HL-60 (cell line): ENCODE measurements at regions not wholly inside any gene's neighbourhood (a gene's known extent, or its start where the extent isn't known, plus 50 kb on each side); places are given as distances from the start of the nearest gene placed in this dataset.

Source experiments
- DNase-seq, 2 experiments: peaks; one replicate each; pipeline ENCODE4 v3.0.0-alpha.2; 2010 to 2020; ENCODE audit warnings: low read depth in 1 of 2, low spot score in 1 of 2
- H3K27ac ChIP-seq: fragments of 250-450 bp; sonication (Bioruptor Pico); replicated peaks from 2 replicates; pipeline ENCODE4 v1.5.1; 2020; ENCODE audit warnings: mild to moderate bottlenecking, moderate library complexity
- H3K27me3 ChIP-seq: fragments of 250-450 bp; sonication (Bioruptor Pico); 2 replicates; pipeline ENCODE4 v1.5.1; 2021; ENCODE audit warnings: mild to moderate bottlenecking, moderate library complexity; ENCODE audit not compliant: insufficient read depth, poor library complexity, severe bottlenecking
- H3K4me3 ChIP-seq: replicated peaks from 2 replicates; pipeline ENCODE4 v1.5.1; 2011; ENCODE audit warnings: mild to moderate bottlenecking, control low read depth, low read length; ENCODE audit not compliant: insufficient read depth
- GABPA ChIP-seq: IDR thresholded peaks from 2 replicates; pipeline ENCODE4 v1.6.1; 2012; ENCODE audit warnings: low read depth
- POLR2AphosphoS5 ChIP-seq: IDR thresholded peaks from 2 replicates; pipeline ENCODE4 v1.6.1; 2012; ENCODE audit warnings: low read depth
- SPI1 ChIP-seq: IDR thresholded peaks from 2 replicates; pipeline ENCODE4 v1.6.1; 2012; ENCODE audit warnings: low read depth, mild to moderate bottlenecking, borderline replicate concordance
- TF ChIP-seq, protein P1 (sequence below): IDR thresholded peaks from one replicate; pipeline ENCODE4 v1.5.1; 2011; ENCODE audit warnings: low read length, control low read depth, inconsistent platforms; ENCODE audit not compliant: insufficient read depth
- TF ChIP-seq, protein P2 (sequence below): IDR thresholded peaks from 2 replicates; pipeline ENCODE4 v1.6.1; 2012; ENCODE audit warnings: low read depth; ENCODE audit not compliant: insufficient replicate concordance

DNA sequence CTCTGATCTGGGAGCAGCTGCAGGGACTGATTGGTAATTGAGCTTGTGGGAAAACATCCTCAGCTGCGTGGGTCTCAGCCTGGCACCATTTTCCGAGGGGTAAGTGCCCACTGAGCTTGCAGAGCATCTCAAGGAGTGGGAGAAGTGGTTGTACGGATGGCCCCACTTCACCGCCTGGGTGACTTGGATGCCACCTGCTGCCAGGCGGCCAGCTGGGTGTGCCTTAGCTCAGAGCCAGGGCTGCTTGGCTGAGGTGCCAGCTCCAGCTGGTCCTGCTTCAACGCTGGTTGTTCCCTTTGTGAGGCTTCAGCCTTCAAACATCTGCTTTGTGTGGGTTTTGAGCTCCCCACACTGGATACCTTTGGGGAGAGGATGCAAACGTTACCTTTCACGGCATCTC, 482.7 kb upstream of the EEF2KMT start:
- Histone ChIP-seq H3K27ac (no peak overlapping the region), H3K4me3 (no peak overlapping the region), H3K27me3 (no peaks in the 10 kb centered on the region)
- no peak for DNase-seq
- TF ChIP-seq SPI1: no peak

DNA sequence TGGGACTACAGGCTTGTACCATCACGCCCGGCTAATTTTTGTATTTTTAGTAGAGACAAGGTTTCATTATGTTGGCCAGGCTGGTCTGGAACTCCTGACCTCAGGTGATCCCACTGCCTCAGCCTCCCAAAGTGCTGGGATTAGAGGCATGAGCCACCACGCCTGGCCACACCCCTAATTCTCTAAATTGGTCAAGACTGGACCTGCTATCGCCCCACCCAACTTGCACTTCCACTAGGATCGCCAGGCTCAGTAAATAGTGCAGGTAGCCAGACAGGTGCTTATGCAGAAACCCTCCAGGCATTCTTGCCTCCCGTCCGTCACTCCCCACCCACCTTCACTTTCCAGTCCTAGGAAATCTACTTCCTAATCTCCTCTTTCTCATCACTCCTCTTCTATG, 481.4 kb upstream of the EEF2KMT start:
- TF ChIP-seq, protein P1, sequence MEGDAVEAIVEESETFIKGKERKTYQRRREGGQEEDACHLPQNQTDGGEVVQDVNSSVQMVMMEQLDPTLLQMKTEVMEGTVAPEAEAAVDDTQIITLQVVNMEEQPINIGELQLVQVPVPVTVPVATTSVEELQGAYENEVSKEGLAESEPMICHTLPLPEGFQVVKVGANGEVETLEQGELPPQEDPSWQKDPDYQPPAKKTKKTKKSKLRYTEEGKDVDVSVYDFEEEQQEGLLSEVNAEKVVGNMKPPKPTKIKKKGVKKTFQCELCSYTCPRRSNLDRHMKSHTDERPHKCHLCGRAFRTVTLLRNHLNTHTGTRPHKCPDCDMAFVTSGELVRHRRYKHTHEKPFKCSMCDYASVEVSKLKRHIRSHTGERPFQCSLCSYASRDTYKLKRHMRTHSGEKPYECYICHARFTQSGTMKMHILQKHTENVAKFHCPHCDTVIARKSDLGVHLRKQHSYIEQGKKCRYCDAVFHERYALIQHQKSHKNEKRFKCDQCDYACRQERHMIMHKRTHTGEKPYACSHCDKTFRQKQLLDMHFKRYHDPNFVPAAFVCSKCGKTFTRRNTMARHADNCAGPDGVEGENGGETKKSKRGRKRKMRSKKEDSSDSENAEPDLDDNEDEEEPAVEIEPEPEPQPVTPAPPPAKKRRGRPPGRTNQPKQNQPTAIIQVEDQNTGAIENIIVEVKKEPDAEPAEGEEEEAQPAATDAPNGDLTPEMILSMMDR: no peak
- no peak for TF ChIP-seq GABPA
- no peak for TF ChIP-seq SPI1
- no peak for TF ChIP-seq POLR2AphosphoS5
- TF ChIP-seq, protein P2, sequence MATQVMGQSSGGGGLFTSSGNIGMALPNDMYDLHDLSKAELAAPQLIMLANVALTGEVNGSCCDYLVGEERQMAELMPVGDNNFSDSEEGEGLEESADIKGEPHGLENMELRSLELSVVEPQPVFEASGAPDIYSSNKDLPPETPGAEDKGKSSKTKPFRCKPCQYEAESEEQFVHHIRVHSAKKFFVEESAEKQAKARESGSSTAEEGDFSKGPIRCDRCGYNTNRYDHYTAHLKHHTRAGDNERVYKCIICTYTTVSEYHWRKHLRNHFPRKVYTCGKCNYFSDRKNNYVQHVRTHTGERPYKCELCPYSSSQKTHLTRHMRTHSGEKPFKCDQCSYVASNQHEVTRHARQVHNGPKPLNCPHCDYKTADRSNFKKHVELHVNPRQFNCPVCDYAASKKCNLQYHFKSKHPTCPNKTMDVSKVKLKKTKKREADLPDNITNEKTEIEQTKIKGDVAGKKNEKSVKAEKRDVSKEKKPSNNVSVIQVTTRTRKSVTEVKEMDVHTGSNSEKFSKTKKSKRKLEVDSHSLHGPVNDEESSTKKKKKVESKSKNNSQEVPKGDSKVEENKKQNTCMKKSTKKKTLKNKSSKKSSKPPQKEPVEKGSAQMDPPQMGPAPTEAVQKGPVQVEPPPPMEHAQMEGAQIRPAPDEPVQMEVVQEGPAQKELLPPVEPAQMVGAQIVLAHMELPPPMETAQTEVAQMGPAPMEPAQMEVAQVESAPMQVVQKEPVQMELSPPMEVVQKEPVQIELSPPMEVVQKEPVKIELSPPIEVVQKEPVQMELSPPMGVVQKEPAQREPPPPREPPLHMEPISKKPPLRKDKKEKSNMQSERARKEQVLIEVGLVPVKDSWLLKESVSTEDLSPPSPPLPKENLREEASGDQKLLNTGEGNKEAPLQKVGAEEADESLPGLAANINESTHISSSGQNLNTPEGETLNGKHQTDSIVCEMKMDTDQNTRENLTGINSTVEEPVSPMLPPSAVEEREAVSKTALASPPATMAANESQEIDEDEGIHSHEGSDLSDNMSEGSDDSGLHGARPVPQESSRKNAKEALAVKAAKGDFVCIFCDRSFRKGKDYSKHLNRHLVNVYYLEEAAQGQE: no peak
- Histone ChIP-seq H3K27me3 (no peaks in the 10 kb centered on the region), H3K4me3 (no peak overlapping the region), H3K27ac (no peak overlapping the region)
- DNase-seq: no peak

DNA sequence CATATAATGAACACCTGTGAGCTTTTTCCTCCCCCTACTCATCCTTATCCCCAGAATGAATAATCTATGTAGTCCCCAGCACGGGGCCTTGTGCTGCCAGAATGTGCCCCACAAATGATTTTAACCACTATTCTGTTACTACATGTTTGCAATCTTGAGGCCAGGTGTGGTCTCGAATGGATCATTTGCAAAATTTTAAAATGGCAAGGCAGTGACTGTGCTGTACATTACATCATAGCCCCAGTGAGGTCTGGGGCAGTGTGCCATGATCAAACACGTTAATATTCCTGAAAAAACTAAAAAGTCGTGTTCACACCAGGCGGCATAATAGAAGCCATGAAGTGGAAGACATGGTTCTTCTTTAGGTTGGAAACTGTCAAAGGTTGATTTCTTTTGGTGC, 479.9 kb upstream of the EEF2KMT start:
- Histone ChIP-seq H3K27ac (no peak overlapping the region), H3K27me3 (no peaks in the 10 kb centered on the region), H3K4me3 (no peak overlapping the region)
- DNase-seq: no peak
- TF ChIP-seq, protein P2: no peak
- TF ChIP-seq, protein P1: no peak
- TF ChIP-seq SPI1 (no peak), GABPA (no peak), POLR2AphosphoS5 (no peak)

DNA sequence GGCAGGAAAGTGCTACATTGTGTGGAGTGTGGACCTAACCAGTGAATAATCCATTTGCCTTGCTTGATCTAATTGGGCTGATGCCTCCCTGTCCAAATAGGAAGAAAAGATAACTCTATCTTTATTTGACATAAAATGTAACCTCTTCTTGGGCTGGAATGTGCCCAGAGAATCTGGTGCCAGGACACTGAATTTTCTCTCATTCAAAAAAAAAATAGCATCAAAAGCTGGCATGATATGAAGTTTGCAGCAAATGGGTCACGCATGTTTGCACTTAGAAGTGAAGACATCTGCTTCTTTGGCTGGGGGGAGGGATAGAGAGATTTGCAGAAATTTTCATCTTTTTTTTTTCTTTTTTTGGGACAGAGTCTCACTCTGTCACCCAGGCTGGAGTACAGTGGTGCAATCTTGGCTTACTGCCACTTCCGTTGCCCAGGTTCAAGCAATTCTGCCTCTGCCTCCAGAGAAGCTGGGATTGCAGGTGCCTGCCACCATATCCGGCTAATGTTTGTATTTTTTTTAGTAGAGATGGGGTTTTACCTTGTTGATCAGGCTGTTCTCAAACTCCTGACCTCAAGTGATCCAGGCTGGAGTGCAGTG, 478.2 kb upstream of the EEF2KMT start:
- Histone ChIP-seq H3K4me3 (no peak overlapping the region), H3K27me3 (no peaks in the 10 kb centered on the region), H3K27ac (no peak overlapping the region)
- no peak for DNase-seq
- TF ChIP-seq SPI1: no peak

DNA sequence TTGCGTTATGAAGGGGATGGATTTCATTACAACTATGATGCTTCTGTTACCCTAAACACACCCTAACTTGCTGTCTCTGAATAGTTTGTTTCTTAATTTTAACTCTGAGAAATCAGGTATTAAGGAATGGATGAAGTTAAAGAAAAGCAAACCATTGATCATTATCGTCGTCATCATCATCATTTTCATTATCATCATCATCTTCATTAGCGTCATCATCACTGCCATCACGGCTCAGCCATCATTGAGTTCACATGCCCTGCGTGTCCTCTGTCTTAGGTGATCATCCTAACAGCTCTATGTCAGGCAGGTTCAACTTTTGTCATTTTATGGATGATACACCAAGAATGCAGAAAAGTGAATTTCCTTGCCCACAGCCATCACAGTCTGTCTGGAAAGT, 477.5 kb upstream of the EEF2KMT start:
- no peak for DNase-seq

More for the DNA sequence above, 477.5 kb upstream of the EEF2KMT start:
- Histone ChIP-seq H3K4me3 (no peak overlapping the region), H3K27ac (no peak overlapping the region), H3K27me3 (no peaks in the 10 kb centered on the region)
- TF ChIP-seq SPI1 (no peak), GABPA (no peak), POLR2AphosphoS5 (no peak)
- TF ChIP-seq, protein P1: no peak
- TF ChIP-seq, protein P2: no peak
